ENCODE measurements at regions not wholly inside any gene's neighbourhood (a gene's known extent, or its start where the extent isn't known, plus 50 kb on each side); places are given as distances from the start of the nearest gene placed in this dataset.

DNA sequence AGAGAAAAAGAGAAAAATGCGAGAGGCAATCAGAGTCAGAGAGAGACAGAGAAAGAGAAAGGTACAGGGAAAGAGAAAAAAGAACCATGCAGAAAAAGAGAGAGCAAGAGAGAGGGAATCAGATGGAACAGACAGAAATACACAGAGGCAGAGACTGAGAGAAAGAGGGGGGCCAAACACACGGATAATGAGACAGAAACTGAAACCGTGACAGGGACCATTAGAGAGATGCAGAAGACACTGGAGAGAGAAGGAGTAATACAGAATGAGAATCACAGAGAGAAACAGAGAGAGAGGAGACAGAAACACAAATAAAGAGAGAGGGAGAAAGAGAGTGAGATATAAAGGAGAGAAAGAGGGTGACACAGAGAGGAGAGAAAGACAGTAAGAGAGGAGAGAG lies 412.1 kb upstream of the USP9Y start:
- TF ChIP-seq POLR2A (IDR thresholded peaks at IDR 0.05) (no peak), EP300 (IDR thresholded peaks at IDR 0.05) (no peak)
- TF ChIP-seq, protein P1, sequence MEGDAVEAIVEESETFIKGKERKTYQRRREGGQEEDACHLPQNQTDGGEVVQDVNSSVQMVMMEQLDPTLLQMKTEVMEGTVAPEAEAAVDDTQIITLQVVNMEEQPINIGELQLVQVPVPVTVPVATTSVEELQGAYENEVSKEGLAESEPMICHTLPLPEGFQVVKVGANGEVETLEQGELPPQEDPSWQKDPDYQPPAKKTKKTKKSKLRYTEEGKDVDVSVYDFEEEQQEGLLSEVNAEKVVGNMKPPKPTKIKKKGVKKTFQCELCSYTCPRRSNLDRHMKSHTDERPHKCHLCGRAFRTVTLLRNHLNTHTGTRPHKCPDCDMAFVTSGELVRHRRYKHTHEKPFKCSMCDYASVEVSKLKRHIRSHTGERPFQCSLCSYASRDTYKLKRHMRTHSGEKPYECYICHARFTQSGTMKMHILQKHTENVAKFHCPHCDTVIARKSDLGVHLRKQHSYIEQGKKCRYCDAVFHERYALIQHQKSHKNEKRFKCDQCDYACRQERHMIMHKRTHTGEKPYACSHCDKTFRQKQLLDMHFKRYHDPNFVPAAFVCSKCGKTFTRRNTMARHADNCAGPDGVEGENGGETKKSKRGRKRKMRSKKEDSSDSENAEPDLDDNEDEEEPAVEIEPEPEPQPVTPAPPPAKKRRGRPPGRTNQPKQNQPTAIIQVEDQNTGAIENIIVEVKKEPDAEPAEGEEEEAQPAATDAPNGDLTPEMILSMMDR (IDR thresholded peaks at IDR 0.05), result no peak
